CD1c-positive myeloid dendritic cell (primary cell): ENCODE measurements at regions not wholly inside any gene's neighbourhood (a gene's known extent, or its start where the extent isn't known, plus 50 kb on each side); places are given as distances from the start of the nearest gene placed in this dataset.

Experiments used
- DNase-seq: peaks from one replicate; pipeline ENCODE4 v3.0.0-alpha.2; 2016; ENCODE audit errors: extremely low spot score

- DNase-seq = peak; percentile 55
These were observed 78.3 kb upstream of the AOAH start for GRCh38 chr7:36802459-36803135.

GRCh38 chr7:36796850-36797536, 72.7 kb upstream of the AOAH start:
- DNase-seq = no peak

GRCh38 chr7:36795451-36796021, 71.2 kb upstream of the AOAH start:
- DNase-seq = no peak

- DNase-seq = no peak
These were observed 70.4 kb upstream of the AOAH start for GRCh38 chr7:36794689-36795088.

GRCh38 chr7:36792421-36792820, 68.1 kb upstream of the AOAH start:
- no peak for DNase-seq

GRCh38 chr7:36790311-36790787, 66.1 kb upstream of the AOAH start:
- no peak for DNase-seq

GRCh38 chr7:36788825-36789470, 64.7 kb upstream of the AOAH start:
- no peak for DNase-seq

- DNase-seq = no peak
These were observed 63.7 kb upstream of the AOAH start for GRCh38 chr7:36787933-36788378.

- peak; percentile 77 for DNase-seq
These were observed 61.0 kb upstream of the AOAH start for GRCh38 chr7:36784991-36785940.

GRCh38 chr7:36781011-36781738, 56.9 kb upstream of the AOAH start:
- DNase-seq = peak; percentile 20

- DNase-seq = no peak
These were observed 53.6 kb upstream of the AOAH start for GRCh38 chr7:36777855-36778254.

- DNase-seq = peak; percentile 16
These were observed 52.8 kb upstream of the AOAH start for GRCh38 chr7:36777062-36777461.

GRCh38 chr7:36775676-36776075, 51.4 kb upstream of the AOAH start:
- DNase-seq = peak; percentile 87

- DNase-seq = peak; percentile 64
These were observed 50.8 kb upstream of the AOAH start for GRCh38 chr7:36775061-36775620.
